ENCODE measurements at regions not wholly inside any gene's neighbourhood (a gene's known extent, or its start where the extent isn't known, plus 50 kb on each side); places are given as distances from the start of the nearest gene placed in this dataset.

- no peak for TF ChIP-seq CTCF (IDR thresholded peaks at IDR 0.05)
- no peak for TF ChIP-seq POLR2A (IDR thresholded peaks at IDR 0.05)
These were observed 180.2 kb upstream of the RUNX1 start for GRCh38 chr21:35229290-35229689.
